ENCODE measurements at regions not wholly inside any gene's neighbourhood (a gene's known extent, or its start where the extent isn't known, plus 50 kb on each side); places are given as distances from the start of the nearest gene placed in this dataset.

- H3K9me3 ChIP-seq = peaks cover 0 to 4% (median 0%) of the 10 kb centered on the region in 4 donors
- 71 to 85% (median 77%) methylated on average over 5 of the region's 5 CpGs for whole genome bisulfite sequencing, 5 donors
- no peak for DNase-seq
- intact Hi-C loops (cut with DNase I; ENCODE audit: low total_unique reads) = no loop called here
- no peak for TF ChIP-seq EP300 (IDR thresholded peaks at IDR 0.05)
- no peak for TF ChIP-seq POLR2AphosphoS5 (IDR thresholded peaks at IDR 0.05)
- TF ChIP-seq, protein P1, sequence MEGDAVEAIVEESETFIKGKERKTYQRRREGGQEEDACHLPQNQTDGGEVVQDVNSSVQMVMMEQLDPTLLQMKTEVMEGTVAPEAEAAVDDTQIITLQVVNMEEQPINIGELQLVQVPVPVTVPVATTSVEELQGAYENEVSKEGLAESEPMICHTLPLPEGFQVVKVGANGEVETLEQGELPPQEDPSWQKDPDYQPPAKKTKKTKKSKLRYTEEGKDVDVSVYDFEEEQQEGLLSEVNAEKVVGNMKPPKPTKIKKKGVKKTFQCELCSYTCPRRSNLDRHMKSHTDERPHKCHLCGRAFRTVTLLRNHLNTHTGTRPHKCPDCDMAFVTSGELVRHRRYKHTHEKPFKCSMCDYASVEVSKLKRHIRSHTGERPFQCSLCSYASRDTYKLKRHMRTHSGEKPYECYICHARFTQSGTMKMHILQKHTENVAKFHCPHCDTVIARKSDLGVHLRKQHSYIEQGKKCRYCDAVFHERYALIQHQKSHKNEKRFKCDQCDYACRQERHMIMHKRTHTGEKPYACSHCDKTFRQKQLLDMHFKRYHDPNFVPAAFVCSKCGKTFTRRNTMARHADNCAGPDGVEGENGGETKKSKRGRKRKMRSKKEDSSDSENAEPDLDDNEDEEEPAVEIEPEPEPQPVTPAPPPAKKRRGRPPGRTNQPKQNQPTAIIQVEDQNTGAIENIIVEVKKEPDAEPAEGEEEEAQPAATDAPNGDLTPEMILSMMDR (IDR thresholded peaks at IDR 0.05) = no peak
- TF ChIP-seq POLR2A (IDR thresholded peaks at IDR 0.05) = no peak
- no peaks in the 10 kb centered on the region for H3K36me3 ChIP-seq
- no peak overlapping the region for H3K4me3 ChIP-seq
- H3K4me1 ChIP-seq = no peaks in the 10 kb centered on the region
- no peaks in the 10 kb centered on the region for H3K27me3 ChIP-seq
- no peak overlapping the region for H3K27ac ChIP-seq
Observed at GRCh38 chr18:27824841-27825681, 351.9 kb downstream of the CDH2 start.

GRCh38 chr18:27824275-27824674 lies 352.7 kb downstream of the CDH2 start:
- H3K36me3 ChIP-seq = no peaks in the 10 kb centered on the region
- no peak overlapping the region for H3K27ac ChIP-seq
- intact Hi-C loops (cut with DNase I; ENCODE audit: low total_unique reads) = no loop called here
- 80 to 90% (median 88%) methylated on average over 4 of the region's 4 CpGs for WGBS, 5 donors
- no peaks in the 10 kb centered on the region for H3K27me3 ChIP-seq
- no peaks in the 10 kb centered on the region for H3K4me1 ChIP-seq
- peaks cover 0 to 4% (median 0%) of the 10 kb centered on the region in 4 donors for H3K9me3 ChIP-seq
- no peak for DNase-seq
- no peak overlapping the region for H3K4me3 ChIP-seq
- TF ChIP-seq, protein P1 (IDR thresholded peaks at IDR 0.05) = no peak
- no peak for TF ChIP-seq EP300 (IDR thresholded peaks at IDR 0.05)

DNA sequence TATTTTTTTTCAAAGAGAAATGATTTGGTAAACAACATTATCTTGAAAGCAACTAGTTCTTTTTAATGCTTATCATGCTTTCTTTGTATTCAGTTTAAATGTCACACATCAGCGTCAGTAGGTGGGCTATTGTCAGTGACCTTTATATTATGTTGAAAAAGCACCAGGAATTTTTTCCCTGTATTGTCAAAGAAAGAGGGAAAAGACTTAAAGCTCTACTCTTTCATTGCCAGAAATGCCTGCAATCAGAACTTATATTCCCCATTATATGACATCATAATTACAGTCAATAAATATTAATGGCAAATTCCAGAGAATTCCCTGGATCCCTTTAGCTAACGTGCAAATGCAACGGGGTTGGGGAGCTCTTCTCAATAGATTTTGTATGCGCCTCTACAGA lies 353.9 kb downstream of the CDH2 start:
- peaks cover 0 to 4% (median 0%) of the 10 kb centered on the region in 4 donors for H3K9me3 ChIP-seq
- no peaks in the 10 kb centered on the region for H3K4me1 ChIP-seq
- H3K27ac ChIP-seq = no peak overlapping the region
- TF ChIP-seq, protein P1 (IDR thresholded peaks at IDR 0.05) = no peak
- TF ChIP-seq POLR2A (IDR thresholded peaks at IDR 0.05) (no peak), POLR2AphosphoS5 (IDR thresholded peaks at IDR 0.05) (no peak), EP300 (IDR thresholded peaks at IDR 0.05) (no peak)
- no peak for DNase-seq
- H3K27me3 ChIP-seq = no peaks in the 10 kb centered on the region
- no peak overlapping the region for H3K4me3 ChIP-seq
- intact Hi-C loops (cut with DNase I; ENCODE audit: low total_unique reads) = no loop called here
- no peaks in the 10 kb centered on the region for H3K36me3 ChIP-seq
- 65 to 81% (median 70%) methylated on average over 4 of the region's 4 CpGs for WGBS, 5 donors

DNA sequence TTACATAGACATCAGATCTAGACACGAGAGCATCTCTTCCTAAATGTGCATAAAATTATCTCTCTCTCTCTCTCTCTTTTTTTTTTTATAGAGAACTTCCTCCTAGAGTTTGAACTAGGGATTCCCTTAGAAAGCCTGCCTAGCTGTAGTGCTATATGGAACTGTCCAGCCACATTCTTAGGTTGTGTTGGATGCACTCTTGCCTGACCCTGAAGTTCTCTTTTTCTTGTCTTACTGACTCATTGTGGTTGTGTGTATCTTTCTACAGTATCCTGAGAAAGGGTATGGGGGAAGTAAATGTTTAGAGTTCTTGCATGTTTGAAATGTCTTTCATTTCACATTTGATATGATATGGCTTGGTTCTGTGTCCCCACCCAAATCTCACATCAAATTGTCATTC lies 368.2 kb downstream of the CDH2 start:
- no peaks in the 10 kb centered on the region for H3K27me3 ChIP-seq
- intact Hi-C loops (cut with DNase I; ENCODE audit: low total_unique reads) = no loop called here
- 61 to 79% (median 72%) methylated on average over 1 of the region's 1 CpG for WGBS, 5 donors
- H3K27ac ChIP-seq = no peak overlapping the region
- TF ChIP-seq POLR2AphosphoS5 (IDR thresholded peaks at IDR 0.05) (no peak), POLR2A (IDR thresholded peaks at IDR 0.05) (no peak), EP300 (IDR thresholded peaks at IDR 0.05) (no peak)
- TF ChIP-seq, protein P1 (IDR thresholded peaks at IDR 0.05) = no peak
- no peaks in the 10 kb centered on the region for H3K36me3 ChIP-seq
- H3K4me3 ChIP-seq = no peak overlapping the region
- DNase-seq = no peak
- no peaks in the 10 kb centered on the region for H3K4me1 ChIP-seq
- no peaks in the 10 kb centered on the region for H3K9me3 ChIP-seq
